B cell (primary cell): ENCODE measurements at regions not wholly inside any gene's neighbourhood (a gene's known extent, or its start where the extent isn't known, plus 50 kb on each side); places are given as distances from the start of the nearest gene placed in this dataset.

Source experiments
- EZH2 ChIP-seq: IDR thresholded peaks from 2 replicates; pipeline ENCODE4 v1.6.1; 2012; ENCODE audit warnings: borderline replicate concordance, low read depth, mild to moderate bottlenecking, moderate library complexity, low read length; ENCODE audit not compliant: insufficient read depth, poor library complexity, severe bottlenecking
- TF ChIP-seq, protein P1 (sequence below): fragments of 200-600 bp; IDR thresholded peaks from one replicate; pipeline ENCODE4 v1.8.0; 2022; ENCODE audit warnings: antibody characterized with exemption, mild to moderate bottlenecking

- TF ChIP-seq EZH2, result no peak
- TF ChIP-seq, protein P1, sequence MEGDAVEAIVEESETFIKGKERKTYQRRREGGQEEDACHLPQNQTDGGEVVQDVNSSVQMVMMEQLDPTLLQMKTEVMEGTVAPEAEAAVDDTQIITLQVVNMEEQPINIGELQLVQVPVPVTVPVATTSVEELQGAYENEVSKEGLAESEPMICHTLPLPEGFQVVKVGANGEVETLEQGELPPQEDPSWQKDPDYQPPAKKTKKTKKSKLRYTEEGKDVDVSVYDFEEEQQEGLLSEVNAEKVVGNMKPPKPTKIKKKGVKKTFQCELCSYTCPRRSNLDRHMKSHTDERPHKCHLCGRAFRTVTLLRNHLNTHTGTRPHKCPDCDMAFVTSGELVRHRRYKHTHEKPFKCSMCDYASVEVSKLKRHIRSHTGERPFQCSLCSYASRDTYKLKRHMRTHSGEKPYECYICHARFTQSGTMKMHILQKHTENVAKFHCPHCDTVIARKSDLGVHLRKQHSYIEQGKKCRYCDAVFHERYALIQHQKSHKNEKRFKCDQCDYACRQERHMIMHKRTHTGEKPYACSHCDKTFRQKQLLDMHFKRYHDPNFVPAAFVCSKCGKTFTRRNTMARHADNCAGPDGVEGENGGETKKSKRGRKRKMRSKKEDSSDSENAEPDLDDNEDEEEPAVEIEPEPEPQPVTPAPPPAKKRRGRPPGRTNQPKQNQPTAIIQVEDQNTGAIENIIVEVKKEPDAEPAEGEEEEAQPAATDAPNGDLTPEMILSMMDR, result no peak
These were observed 178.2 kb downstream of the SUCLG1 start for GRCh38 chr2:84280873-84281272.
